H1 (cell line): ENCODE measurements at regions not wholly inside any gene's neighbourhood (a gene's known extent, or its start where the extent isn't known, plus 50 kb on each side); places are given as distances from the start of the nearest gene placed in this dataset.

Experiments
- CHD2 ChIP-seq: IDR thresholded peaks from 2 replicates; pipeline ENCODE4 v1.6.1; 2012; ENCODE audit warnings: low read length, improper control_type of control experiment
- CREB1 ChIP-seq: IDR thresholded peaks from 2 replicates; pipeline ENCODE4 v1.6.1; 2012; ENCODE audit warnings: inconsistent platforms
- GTF2F1 ChIP-seq: IDR thresholded peaks from 2 replicates; pipeline ENCODE4 v1.6.1; 2012; ENCODE audit warnings: low read depth, low read length, improper control_type of control experiment, borderline replicate concordance
- POLR2AphosphoS5 ChIP-seq: IDR thresholded peaks from 2 replicates; pipeline ENCODE4 v1.6.1; 2011; ENCODE audit warnings: low read depth, low read length
- POU5F1 ChIP-seq: IDR thresholded peaks from 2 replicates; pipeline ENCODE4 v1.6.1; 2011; ENCODE audit warnings: low read depth, mild to moderate bottlenecking, low read length, moderate library complexity
- RAD21 ChIP-seq, 2 experiments: IDR thresholded peaks in 1 of 2; conservative IDR thresholded peaks in 1 of 2; 2 replicates each; pipeline ENCODE4 v1.6.1; 2011; ENCODE audit warnings: low read depth in 2 of 2, low read length in 2 of 2, improper control_type of control experiment in 1 of 2, inconsistent platforms in 1 of 2, mild to moderate bottlenecking in 1 of 2, moderate library complexity in 1 of 2
- SIX5 ChIP-seq: IDR thresholded peaks from 2 replicates; pipeline ENCODE4 v1.6.1; 2011; ENCODE audit warnings: mild to moderate bottlenecking, low read depth, low read length

DNA sequence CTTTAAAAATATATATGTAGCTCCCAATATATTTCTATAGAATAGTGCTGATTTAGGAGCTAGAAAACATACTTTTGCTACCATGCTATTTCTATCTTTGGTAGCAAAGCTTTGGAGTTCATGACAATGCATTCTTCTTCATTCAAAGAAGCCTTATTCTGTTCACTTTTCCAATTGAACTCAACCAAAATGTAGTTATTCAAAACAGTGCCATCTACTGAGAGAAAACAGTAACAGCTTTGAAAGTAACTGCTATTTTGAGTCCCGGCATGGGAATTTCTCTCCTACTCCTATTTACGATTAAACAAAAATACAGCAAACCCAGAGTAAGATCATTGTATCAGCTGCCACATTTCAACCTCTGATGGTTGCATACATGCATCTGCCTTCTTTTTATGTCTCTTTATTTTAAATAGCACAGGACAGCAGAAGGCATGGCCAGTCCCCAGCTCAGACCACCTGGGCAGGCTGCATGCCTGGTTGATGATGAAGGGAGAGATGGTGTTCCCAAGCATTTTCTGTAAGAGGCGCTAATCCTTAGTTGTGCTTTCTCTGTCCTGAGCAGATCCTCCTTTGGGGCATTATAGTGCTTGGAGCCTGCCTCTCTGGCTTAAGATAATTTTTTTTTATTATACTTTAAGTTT lies 69.7 kb upstream of the SULT1C3 start (continued):
- TF ChIP-seq GTF2F1: no peak
- no peak for TF ChIP-seq CHD2
- no peak for TF ChIP-seq POLR2AphosphoS5
- no peak for TF ChIP-seq CREB1
- peak; percentile 37 to 45; a peak in 3 of 4 replicates for TF ChIP-seq RAD21 (IDR thresholded peaks at IDR 0.05 in 1 of 2, conservative IDR thresholded peaks at IDR 0.05 in 1 of 2; ENCODE audit: low read depth in 2 of 2, low read length in 2 of 2)
- no peak for TF ChIP-seq POU5F1
- no peak for TF ChIP-seq SIX5
